ENCODE measurements at regions not wholly inside any gene's neighbourhood (a gene's known extent, or its start where the extent isn't known, plus 50 kb on each side); places are given as distances from the start of the nearest gene placed in this dataset.
"Not testable (repeated sequence)": the region's sequence is repeated elsewhere in the genome, so short reads cannot be mapped to it uniquely, and the experiment has no call there.

- H3K79me2 ChIP-seq (ENCODE audit: low read length) = no peaks in the 10 kb centered on the region
- H3K9ac ChIP-seq (ENCODE audit: low read length) = no peak overlapping the region
- no peak for DNase-seq
- H3K27ac ChIP-seq (ENCODE audit: low read length) = no peak overlapping the region
- no peak for TF ChIP-seq EZH2phosphoT487 (IDR thresholded peaks at IDR 0.05; ENCODE audit: low read length)
- no peak for TF ChIP-seq EZH2 (optimal IDR thresholded peaks at IDR 0.05; ENCODE audit: low read depth, low read length)
- TF ChIP-seq CTCF (IDR thresholded peaks at IDR 0.05; ENCODE audit: low read length) = no peak
- no peak overlapping the region for H3K4me3 ChIP-seq (ENCODE audit: low read length)
- no peaks in the 10 kb centered on the region for H3K36me3 ChIP-seq (replicated peaks; ENCODE audit: insufficient read depth, low read length)
- no peaks in the 10 kb centered on the region for H3K9me2 ChIP-seq (replicated peaks; ENCODE audit: insufficient read depth, low read length)
- H3F3A ChIP-seq (ENCODE audit: insufficient read depth, low read length) = no peaks in the 10 kb centered on the region
- no peaks in the 10 kb centered on the region for H3K4me1 ChIP-seq (ENCODE audit: low read length)
- no peaks in the 10 kb centered on the region for H4K20me1 ChIP-seq (ENCODE audit: insufficient read depth, low read length)
- H2AFZ ChIP-seq (ENCODE audit: low read length) = no peak overlapping the region
- no peaks in the 10 kb centered on the region for H3K27me3 ChIP-seq (replicated peaks; ENCODE audit: insufficient read depth, low read length)
- no peaks in the 10 kb centered on the region for H3K9me3 ChIP-seq (replicated peaks; ENCODE audit: insufficient read depth, low read length)
- no peak overlapping the region for H3K4me2 ChIP-seq (ENCODE audit: low read depth, low read length)
These were observed 119.1 kb downstream of the CCDC74A start for GRCh38 chr2:131646669-131647297.

GRCh38 chr2:131648565-131648964, 120.9 kb downstream of the CCDC74A start:
- H2AFZ ChIP-seq (ENCODE audit: low read length); H3K27me3 ChIP-seq (replicated peaks; ENCODE audit: insufficient read depth, low read length); H3F3A ChIP-seq (ENCODE audit: insufficient read depth, low read length); H3K79me2 ChIP-seq (ENCODE audit: low read length); DNase-seq; H3K9ac ChIP-seq (ENCODE audit: low read length); H3K36me3 ChIP-seq (replicated peaks; ENCODE audit: insufficient read depth, low read length); H3K4me3 ChIP-seq (ENCODE audit: low read length); H4K20me1 ChIP-seq (ENCODE audit: insufficient read depth, low read length); H3K27ac ChIP-seq (ENCODE audit: low read length); H3K9me3 ChIP-seq (replicated peaks; ENCODE audit: insufficient read depth, low read length); H3K4me1 ChIP-seq (ENCODE audit: low read length); H3K9me2 ChIP-seq (replicated peaks; ENCODE audit: insufficient read depth, low read length); H3K4me2 ChIP-seq (ENCODE audit: low read depth, low read length): not testable (repeated sequence)

- H3K36me3 ChIP-seq (replicated peaks; ENCODE audit: insufficient read depth, low read length); DNase-seq; H2AFZ ChIP-seq (ENCODE audit: low read length); H3K9ac ChIP-seq (ENCODE audit: low read length); H3K4me3 ChIP-seq (ENCODE audit: low read length); H3F3A ChIP-seq (ENCODE audit: insufficient read depth, low read length); H3K4me2 ChIP-seq (ENCODE audit: low read depth, low read length); H3K9me3 ChIP-seq (replicated peaks; ENCODE audit: insufficient read depth, low read length); H4K20me1 ChIP-seq (ENCODE audit: insufficient read depth, low read length); H3K9me2 ChIP-seq (replicated peaks; ENCODE audit: insufficient read depth, low read length); H3K27ac ChIP-seq (ENCODE audit: low read length); H3K27me3 ChIP-seq (replicated peaks; ENCODE audit: insufficient read depth, low read length); H3K79me2 ChIP-seq (ENCODE audit: low read length); H3K4me1 ChIP-seq (ENCODE audit: low read length): not testable (repeated sequence)
These were observed 124.6 kb downstream of the CCDC74A start for GRCh38 chr2:131652246-131652645.

- not testable (repeated sequence) for H3K4me2 ChIP-seq (ENCODE audit: low read depth, low read length); H3K79me2 ChIP-seq (ENCODE audit: low read length)
These were observed 126.4 kb downstream of the CCDC74A start for GRCh38 chr2:131654107-131654506.

More at GRCh38 chr2:131654107-131654506, 126.4 kb downstream of the CCDC74A start:
- H4K20me1 ChIP-seq (ENCODE audit: insufficient read depth, low read length); H3F3A ChIP-seq (ENCODE audit: insufficient read depth, low read length); DNase-seq; H3K27me3 ChIP-seq (replicated peaks; ENCODE audit: insufficient read depth, low read length); H3K36me3 ChIP-seq (replicated peaks; ENCODE audit: insufficient read depth, low read length); H3K4me1 ChIP-seq (ENCODE audit: low read length); H3K4me3 ChIP-seq (ENCODE audit: low read length); H3K9ac ChIP-seq (ENCODE audit: low read length); H2AFZ ChIP-seq (ENCODE audit: low read length); H3K9me2 ChIP-seq (replicated peaks; ENCODE audit: insufficient read depth, low read length); H3K27ac ChIP-seq (ENCODE audit: low read length); H3K9me3 ChIP-seq (replicated peaks; ENCODE audit: insufficient read depth, low read length): not testable (repeated sequence)

Data from MM.1S (cell line).